Superior temporal gyrus (tissue), 1 donor: ENCODE measurements at regions not wholly inside any gene's neighbourhood (a gene's known extent, or its start where the extent isn't known, plus 50 kb on each side); places are given as distances from the start of the nearest gene placed in this dataset.

Source experiments
- DNase-seq: peaks from one replicate; pipeline ENCODE4 v3.0.0-alpha.2; 2016; ENCODE audit errors: extremely low spot score

GRCh38 chr20:57788936-57789613 lies 79.3 kb upstream of the PMEPA1 start:
- DNase-seq, result no peak

DNA sequence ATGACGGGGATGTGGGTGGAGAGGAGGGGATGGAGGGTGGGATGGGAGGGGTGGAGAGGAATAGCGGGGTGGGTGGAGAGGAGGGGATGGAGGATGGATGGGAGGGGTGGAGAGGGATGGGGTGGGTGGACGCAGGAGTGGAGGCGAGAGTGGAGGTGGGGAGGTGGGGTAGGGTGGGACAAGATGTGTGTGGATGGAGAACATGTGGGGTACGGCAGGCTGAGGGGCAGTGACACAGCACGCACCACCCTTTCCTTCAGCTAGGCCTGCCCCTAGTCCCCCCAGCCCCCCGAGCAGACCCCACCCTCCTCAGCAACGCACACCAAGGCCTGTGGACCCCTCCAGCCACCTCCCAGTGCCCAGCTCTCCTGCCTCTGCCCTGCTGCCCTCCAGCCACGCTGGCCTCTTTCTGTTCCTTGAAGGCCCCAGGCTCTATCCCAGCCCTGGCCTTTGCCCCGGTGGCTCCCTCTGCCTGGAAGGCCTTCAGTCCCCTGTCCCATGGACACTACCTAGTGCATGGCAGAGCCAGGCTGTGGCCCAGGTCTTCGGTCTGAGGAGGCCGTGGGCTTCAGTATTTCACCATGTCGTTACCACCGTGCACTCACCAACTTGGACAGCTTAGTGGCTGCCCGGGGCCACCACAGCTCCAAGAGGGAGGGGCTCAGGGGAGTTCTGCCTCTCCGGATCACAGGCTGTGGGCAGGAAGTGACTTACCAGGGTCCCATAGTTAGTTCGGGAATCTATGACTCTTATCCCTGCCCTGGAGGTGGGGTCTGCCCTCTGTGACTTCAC lies 78.4 kb upstream of the PMEPA1 start:
- DNase-seq, result no peak

DNA sequence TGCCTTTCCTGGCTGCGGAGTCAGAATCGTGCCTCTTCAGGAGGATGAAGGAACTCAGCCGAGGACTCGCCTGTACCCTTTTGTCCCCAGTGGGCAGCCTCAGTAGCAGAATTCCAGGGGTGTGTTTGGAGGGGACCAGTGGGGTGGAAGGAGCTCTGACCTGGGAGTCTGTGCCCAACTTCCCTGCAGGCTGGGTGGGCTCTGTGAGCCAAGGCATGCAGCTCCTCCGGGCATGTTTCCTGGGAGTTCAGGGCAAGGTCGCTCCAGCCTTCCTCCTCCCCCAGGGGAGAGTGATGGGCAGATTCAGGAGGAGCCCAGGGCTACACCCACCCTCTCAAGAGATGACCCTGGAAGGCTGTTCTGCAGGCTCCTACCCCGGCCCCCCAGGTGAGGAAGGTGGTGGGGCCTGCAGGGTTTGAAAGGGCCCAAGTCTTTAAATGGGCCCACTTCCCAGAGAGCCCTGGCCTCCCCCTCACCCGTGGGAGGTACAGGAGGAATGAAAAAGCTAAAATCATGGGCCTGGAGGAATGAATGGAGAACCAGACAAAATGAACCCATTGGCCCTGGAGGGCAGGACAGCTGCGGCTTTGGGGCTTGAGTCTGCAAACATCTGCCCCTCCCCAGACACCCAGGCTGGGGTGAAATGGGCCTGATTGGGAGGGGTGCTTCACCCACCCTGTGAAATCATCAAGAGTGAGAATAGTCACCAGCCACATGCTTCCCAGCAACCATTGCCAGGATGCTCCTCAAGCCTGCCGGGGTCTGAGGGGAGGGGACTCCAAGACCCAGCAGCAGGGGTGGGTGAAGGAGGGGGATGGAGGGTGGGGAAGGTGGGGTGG lies 77.6 kb upstream of the PMEPA1 start:
- no peak for DNase-seq

- DNase-seq, result no peak
These were observed 76.6 kb upstream of the PMEPA1 start for GRCh38 chr20:57786304-57786932.

DNA sequence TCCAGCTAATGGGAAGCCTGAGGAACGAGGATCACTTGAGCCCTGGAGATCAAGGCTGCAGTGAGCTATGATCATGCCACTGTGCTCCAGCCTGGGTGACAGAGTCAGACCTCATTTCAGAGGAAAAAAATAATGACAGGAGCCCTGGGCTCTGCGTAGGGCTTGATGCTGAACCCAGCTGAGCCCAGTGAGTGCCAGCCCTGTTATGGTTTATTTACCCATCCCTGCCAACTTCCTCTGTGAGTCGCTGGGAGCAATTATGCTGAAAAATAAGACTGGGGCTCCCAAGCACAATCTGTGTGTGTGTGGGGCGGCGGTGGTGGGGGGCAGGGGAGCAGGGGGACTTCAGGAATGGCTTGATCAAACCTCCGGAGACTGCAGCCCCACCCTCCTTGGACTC lies 75.9 kb upstream of the PMEPA1 start:
- no peak for DNase-seq

- DNase-seq, result no peak
These were observed 75.2 kb upstream of the PMEPA1 start for GRCh38 chr20:57785061-57785460.

GRCh38 chr20:57783956-57784837 lies 74.4 kb upstream of the PMEPA1 start:
- no peak for DNase-seq

DNA sequence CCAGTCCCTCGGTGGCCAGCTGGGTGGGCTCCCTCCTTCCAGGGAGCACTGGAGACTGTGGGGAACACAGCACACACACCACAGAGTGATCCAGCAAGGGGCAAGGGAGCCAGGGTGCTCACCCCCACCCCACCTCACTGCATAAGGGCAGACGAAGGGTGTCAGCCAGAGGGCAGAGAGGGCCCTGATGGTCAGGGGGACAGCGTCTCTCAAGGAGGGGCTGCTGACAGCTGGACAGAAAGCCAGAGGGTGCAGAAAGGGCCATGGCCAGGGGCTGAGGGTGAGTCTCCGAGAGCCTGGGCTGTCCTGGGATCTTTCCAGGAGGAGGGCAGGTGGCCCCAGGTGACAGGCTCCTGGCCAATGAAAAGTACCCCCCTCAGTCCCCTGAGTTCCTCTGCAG lies 73.4 kb upstream of the PMEPA1 start:
- DNase-seq, result no peak

- no peak for DNase-seq
These were observed 72.8 kb upstream of the PMEPA1 start for GRCh38 chr20:57782631-57783041.

- DNase-seq, result no peak
These were observed 72.1 kb upstream of the PMEPA1 start for GRCh38 chr20:57781901-57782300.

DNA sequence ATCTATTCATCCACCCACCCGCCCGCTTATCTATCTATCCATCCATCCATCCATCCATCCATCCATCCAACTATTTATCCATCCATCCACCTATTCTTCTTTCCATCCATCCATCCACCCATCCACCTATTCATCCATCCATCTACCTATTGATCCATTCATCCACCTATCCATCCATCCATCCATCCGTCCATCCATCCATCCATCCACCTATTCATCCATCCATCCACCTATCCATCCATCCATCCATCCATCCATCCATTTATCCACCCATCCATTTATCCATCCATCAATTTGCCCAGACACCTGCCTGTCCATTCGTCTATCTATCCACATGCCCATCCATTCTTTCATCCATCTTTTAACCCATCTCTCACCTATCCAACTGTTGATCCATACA lies 71.1 kb upstream of the PMEPA1 start:
- DNase-seq, result no peak

- DNase-seq, result no peak
These were observed 70.6 kb upstream of the PMEPA1 start for GRCh38 chr20:57780398-57780797.

DNA sequence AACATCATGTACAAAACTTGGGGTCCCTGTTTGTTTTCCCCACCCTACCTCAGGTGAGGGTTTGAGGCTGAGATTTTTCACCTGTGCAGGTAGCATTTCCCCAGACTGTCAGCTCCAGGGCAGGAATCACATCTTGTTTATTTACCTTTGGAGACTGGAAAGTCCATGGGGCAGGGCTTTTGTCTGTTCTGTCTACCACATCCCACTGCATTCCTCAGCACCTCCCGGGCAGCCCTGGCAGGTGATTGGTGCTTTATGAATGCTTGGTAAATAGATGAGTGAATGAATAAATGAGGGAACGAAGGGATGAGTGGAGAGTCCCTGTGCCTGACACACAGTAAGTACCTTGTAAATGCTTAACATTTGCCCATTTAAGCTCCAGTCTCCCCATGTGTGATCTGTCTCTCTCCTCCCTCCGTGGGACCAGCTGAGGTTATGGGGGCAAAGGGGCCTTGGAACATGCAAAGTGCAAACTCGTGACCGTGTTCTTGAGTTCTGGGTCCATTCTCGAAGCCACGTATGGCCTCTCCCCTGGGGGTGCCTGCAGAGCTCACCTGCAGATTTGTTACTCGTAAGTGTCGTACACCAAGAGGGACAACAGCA lies 69.7 kb upstream of the PMEPA1 start:
- no peak for DNase-seq

- no peak for DNase-seq
These were observed 68.1 kb upstream of the PMEPA1 start for GRCh38 chr20:57777911-57778310.

- DNase-seq, result no peak
These were observed 65.1 kb upstream of the PMEPA1 start for GRCh38 chr20:57774951-57775350.

GRCh38 chr20:57774111-57774880 lies 64.5 kb upstream of the PMEPA1 start:
- DNase-seq, result no peak

- DNase-seq, result no peak
These were observed 63.4 kb upstream of the PMEPA1 start for GRCh38 chr20:57773059-57773815.

DNA sequence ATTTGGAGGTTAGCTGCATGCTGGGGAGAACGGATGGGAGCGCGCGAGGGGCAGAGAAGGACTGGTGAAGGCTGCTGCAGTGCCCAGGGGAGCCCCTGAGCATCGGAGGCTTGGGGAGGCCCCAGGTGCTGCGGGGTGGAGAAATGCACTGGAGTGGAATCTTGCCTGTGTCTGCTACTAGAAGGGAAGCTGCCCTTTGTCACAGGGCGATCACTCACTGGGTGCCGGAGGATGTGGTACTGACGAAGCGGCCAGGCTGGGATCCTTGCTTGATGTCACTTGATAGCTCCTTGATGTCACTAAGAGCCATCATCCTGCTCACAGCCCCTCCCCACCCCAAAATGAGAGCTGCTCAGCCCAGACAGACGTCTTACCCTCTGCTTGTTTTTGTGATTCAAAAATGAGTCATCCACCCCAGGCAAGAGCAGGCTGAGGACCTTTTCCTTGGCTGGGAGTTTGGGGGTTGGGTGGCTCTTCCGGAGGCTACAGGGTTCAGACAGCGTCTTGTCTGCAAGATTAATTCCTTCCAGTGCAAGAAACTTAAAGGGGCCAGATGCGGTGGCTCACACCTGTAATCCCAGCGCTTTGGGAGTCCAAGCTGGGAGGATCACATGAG lies 62.6 kb upstream of the PMEPA1 start:
- no peak for DNase-seq
